ENCODE measurements at regions not wholly inside any gene's neighbourhood (a gene's known extent, or its start where the extent isn't known, plus 50 kb on each side); places are given as distances from the start of the nearest gene placed in this dataset.
"Not testable (repeated sequence)": the region's sequence is repeated elsewhere in the genome, so short reads cannot be mapped to it uniquely, and the experiment has no call there.

DNA sequence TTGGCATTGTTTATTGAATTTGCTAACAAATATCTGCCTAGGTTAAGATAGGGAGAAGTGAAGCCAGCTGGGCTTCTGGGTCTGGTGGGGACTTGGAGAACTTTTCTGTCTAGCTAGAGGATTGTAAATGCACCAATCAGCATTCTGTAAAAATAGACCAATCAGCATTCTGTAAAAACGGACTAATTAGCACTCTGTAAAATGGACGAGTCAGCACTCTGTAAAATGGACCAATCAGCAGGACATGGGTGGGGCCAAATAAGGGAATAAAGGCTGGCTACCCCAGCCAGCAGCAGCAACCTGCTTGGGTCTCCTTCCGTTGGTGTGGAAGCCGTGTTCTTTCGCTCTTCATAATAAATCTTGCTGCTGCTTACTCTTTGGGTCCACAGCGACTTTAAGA is 198.4 kb downstream of the MRPS30 start:
- not testable (repeated sequence) for TF ChIP-seq TAF1 (IDR thresholded peaks at IDR 0.05; ENCODE audit: borderline replicate concordance, low read depth, low read length); POLR2AphosphoS5 (IDR thresholded peaks at IDR 0.05; ENCODE audit: low read depth, low read length); POLR2A (IDR thresholded peaks at IDR 0.05; ENCODE audit: low read depth, low read length)
